NCI-H69 (cell line): ENCODE measurements at regions not wholly inside any gene's neighbourhood (a gene's known extent, or its start where the extent isn't known, plus 50 kb on each side); places are given as distances from the start of the nearest gene placed in this dataset.

Experiments used
- DNase-seq: peaks from one replicate; lab custom pipeline; 2025; lab: John Stamatoyannopoulos, UW

DNA sequence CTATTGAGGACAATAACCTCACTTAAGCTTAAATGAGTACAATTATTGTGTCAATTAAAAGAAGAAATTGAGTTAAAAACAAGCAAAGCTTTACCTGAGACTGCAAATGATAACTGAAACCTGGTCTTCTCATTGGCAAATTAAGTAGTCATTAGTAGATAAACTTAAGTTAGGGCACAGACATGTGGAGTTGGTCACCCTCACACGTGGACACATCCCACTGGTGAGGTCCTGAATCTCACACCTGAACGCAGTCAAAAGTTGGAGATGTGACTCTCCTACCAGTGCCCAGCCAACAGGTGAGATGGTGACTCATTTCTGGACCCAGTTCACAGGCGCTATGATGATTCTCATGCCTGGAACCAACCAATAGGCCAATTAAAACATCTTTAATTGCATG is 311.6 kb downstream of the FOXL1 start:
- DNase-seq, result no peak

DNA sequence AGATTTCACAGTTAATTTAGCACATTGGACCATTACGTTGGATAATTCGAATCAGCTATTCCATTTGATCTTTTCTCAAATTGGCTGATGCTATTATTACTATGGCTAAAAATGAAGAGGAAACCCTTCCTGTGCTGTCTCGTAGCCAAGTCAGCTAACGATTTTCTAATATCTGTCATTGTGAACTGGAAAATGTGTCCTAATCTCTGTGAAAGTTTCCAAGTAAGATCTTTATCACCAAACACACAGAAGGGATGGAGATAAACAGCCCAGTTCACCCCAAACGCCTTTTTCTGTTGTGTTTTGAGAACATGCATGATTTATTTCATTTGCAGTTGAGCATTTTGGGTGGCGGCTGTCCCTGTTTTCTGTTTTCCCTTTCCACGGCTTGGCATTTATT is 312.8 kb downstream of the FOXL1 start:
- DNase-seq, result no peak

DNA sequence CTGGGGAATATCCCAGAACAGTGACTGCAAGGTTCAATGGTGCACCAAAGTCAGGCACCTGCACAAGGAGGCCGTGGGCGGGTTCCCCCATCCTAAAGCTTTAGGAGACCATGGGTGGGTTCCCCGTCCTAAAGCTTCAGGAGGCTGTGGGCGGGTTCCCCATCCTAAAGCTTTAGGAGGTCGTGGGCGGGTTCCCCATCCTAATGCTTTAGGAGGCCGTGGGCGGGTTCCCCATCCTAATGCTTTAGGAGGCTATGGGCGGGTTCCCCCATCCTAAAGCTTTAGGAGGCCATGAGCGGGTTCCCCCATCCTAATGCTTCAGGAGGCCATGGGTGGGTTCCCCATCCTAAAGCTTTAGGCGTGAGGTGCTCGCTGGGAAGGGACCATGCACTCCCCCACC is 313.3 kb downstream of the FOXL1 start:
- DNase-seq, result no peak

DNA sequence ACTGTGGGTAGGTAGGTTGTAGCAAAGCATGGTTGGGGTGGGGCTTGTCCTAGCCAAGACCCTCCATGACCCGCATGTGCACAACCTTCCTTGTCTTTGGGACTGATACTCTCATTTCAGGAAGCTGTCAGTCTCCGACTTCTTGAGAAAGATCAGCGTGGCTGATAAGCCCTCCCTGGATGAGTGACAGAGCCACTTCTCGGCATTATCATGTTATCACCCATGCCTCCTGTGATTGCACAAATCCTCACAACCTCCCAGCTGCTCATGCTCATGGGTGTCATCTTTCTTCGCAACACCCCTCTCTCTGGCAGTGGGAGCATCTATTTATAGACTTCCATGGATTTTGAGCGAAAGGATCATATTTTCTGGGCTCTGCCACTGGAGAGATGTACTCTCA is 314.2 kb downstream of the FOXL1 start:
- DNase-seq, result no peak

DNA sequence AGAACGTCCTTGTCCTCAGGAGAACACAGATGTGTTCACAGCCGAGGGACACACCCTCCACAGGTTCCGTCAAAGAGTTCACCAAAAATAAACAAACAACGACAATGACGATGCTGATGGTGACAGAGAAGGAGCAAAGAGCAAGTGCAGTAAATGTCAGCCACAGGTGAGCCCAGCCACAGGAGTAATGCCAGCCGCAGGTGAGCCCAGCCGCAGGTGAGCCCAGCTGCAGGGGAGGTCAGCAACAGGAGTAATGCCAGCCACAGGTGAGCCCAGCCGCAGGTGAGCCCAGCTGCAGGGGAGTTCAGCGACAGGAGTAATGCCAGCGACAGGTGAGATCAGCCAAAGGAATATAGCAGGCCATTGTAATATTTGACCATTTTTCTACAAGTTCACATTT is 315.2 kb downstream of the FOXL1 start:
- no peak for DNase-seq

DNA sequence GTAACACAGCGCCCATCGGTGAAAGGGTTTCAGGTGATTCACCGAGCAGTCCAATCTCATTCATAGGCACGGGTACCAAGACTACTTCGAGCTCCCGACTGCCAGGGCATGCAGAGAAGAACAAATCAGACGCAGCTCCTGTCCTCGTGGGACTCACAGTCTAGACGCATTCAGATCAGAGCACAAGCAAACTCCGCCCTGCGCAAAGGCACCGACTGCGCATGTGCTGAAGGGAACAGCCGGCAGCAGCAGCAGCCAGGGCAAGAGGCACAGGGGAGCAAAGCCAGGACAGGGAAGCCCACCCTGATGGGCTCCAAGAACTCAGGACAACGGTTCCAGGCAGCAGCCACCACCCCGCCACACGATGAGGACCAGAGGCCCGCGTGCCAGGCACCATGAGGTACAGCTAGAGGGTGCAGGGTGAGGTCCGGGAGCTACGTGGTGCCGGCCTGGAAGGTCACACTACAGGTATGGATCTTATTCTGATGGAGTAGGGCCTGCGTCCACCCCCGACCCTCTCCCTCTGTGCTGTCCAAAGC is 315.7 kb downstream of the FOXL1 start:
- DNase-seq, result no peak

DNA sequence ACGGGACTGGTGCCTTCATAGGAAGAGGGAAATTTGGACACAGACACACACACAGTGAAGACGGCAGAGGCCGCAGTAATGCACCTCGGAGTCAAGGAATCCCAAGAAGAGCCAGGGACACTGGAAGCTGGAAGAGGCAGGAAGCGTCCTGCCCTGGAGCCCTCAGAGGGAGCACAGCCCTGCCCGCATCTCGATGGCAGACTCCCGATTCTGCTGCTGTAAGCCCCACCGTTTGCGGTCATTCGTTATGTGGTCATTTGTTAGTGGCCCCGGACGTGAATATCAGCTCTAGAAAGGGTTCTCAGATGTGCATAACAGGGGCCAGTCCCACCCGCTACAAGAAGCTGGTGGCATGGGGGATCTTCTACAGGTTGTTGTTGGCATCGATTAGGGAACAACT is 316.6 kb downstream of the FOXL1 start:
- DNase-seq, result no peak

DNA sequence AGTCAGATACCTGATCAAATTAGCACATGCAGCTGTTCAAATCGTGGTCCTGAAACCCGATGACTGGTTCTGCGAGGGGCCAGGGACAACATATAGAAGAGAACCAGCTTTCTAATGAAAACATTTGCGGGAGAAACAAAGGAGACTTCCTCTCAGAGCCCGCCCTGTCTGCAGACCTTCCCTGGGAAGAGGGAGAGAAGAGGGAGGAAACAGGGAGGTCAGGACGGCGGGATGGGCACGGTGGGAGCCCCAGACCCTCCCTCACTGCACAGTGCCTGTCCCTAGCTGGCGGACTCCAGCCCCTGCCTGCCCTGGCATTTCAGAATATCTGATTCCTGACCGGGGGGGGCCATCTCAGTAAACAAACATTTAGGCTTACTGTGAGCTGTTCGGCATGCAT is 317.3 kb downstream of the FOXL1 start:
- no peak for DNase-seq

DNA sequence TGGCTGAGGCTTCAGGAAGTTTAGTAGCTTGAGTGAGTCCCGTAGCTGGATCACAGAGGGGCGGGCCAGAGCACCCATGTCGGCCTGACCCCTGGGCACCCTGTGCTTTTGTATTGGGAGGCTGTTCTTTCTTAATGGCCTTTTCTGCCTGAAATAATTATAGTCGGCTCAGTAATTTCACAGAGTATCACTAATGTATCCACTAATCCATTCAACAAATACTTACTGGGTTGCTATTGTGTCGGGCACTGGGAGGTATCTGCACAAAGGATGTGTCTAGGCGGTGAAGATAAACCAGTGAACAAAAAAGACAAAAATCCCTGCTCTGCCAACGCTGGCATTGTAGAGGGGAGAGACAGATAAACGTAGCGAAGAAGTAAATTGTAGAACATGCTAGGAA is 318.6 kb downstream of the FOXL1 start:
- DNase-seq, result no peak

DNA sequence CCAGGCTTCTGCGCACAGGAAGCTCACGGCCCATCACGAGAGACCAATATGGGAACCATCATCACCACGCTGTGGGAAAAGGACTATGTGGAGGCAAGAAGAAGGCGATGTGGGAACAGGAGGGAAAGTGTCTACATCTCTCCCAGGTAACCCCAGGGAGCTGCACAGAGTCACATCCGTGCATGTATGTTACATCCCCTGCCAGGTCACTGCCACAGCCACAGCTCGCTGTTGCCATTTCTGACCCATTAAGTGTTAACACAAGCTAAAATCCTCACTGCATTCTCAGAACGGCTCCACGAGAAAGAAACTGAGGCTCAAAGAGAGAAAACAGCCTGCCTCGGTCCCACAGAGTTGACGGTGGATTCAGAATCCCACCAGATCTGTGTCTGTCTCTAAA is 319.1 kb downstream of the FOXL1 start:
- no peak for DNase-seq

DNA sequence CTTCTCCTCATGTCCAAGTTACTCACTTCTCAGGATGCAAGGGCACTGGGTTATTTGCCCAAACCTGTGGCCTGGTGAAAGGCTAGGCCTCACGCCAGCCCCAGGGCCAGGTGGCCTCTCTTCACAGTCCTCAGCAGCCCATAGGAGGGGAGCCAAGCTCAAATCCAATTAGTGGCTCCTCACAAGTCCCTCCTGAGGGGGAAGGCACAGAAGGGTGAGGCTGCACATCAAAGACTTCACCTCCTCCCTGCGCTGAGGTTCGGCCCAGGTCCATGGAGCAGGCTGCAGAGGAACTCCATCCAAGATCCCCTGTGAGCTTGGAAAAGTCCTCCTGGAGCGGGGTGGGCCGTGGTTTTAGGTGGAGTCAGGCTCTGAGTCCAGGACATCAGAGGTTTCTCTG is 320.0 kb downstream of the FOXL1 start:
- DNase-seq, result no peak

DNA sequence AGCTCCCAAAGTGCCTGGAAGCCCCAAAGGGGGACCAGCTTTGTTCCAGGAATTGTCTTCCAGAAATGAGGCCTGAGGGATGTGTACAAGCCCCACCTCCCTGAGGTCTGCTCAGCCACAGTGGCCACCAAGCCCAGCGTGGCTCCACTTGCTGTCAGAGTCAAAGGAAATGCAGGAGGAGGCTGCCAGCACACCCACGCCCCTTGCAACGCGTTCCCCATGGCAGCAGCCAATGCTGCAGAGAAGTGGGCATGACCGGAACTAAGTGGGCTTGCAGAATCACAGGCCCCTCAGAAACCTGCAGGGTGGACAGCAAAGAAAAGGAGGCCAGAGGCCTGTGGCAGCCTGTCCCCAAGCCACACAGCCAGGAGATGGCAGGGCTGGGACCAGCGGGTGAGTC is 320.8 kb downstream of the FOXL1 start:
- no peak for DNase-seq

DNA sequence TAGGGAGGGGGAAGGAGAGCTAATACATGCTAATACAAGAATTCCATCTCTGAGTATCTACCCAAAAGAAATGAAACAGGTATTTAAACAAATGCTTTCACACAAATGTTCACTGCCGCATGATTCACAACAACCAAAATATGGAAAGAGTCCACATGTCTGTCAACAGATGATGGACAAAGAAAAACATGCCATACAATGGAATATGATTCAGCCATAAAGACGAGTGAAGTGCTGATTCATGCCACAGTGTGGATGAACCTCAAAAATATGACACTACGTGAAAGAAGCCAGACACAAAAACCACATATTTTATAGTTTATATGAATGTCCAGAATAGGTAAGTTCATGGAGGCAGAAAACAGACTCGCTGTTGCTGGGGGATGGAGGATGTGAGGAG is 321.4 kb downstream of the FOXL1 start:
- no peak for DNase-seq

DNA sequence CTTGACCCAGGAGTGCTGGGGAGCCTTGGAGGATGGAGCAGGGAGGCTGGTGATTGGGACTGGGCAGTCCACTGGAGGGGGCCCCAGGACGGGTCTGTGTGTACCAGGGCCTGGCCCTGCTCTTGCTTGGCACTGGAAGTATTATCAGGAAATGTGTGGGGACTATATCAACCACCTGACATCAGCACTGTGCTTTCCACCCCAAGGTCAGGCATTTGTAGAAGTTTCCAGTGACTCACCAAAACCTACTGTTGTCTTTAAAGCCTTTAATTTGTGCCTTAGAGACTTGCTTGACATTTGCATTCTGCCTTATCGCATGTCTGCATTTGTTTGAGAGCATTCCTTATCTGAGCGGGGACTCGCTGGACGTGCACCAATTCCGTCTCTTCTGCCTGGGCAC is 323.1 kb downstream of the FOXL1 start:
- DNase-seq, result no peak

DNA sequence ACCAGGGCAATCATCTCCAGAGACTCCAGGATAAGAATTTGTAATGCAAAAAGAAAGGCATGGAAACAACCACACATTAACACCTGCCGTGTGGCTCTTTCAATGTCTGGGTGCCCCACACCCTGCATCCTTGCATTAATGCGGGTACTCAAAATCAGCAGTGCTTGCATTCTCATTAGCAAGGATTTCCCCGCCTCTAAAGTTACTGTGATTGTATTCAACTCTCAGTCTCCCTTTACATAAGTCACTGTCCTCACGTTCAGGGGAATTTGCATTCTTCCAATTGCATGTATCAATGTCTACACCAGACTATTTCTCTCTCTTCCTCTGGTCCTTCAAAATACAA is 324.3 kb downstream of the FOXL1 start:
- no peak for DNase-seq

DNA sequence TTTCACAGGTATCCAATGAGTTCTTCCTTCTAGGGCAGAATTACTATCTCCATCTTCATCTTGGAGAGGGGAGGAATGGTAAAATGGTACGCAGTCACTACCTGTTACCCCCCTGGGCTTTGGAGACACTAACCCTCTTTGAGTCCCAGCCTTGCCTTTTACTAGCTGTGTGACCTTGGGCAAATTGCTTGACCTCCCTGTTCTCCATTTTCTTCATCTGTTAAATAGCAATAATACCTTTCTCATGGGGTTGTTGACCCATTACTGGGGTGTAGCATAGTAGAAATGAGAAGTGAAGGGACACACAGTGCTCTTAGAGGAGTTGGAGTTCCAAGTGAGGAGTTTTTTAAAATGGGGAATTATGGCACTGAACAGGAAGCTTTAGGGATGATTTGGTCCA is 324.7 kb downstream of the FOXL1 start:
- DNase-seq, result no peak

DNA sequence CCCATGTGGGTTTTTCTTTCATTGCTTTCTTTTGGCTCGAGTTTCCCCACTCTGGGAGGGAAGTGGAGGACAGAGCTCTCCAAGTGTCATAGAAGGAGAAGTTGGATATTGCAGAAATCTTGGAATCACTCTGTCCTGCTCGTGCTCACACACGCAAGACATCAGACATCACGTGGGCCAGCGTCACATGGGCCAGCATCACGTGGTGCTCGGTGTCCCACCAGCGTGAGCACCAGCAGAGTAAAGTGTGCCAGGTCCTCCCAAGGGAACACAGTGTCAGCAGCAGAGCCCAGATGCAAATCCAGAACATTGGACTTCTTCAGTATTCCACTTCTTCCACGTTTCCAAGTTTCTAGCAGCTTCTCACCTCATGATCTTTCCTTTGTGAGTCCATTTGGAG is 327.0 kb downstream of the FOXL1 start:
- DNase-seq, result no peak

DNA sequence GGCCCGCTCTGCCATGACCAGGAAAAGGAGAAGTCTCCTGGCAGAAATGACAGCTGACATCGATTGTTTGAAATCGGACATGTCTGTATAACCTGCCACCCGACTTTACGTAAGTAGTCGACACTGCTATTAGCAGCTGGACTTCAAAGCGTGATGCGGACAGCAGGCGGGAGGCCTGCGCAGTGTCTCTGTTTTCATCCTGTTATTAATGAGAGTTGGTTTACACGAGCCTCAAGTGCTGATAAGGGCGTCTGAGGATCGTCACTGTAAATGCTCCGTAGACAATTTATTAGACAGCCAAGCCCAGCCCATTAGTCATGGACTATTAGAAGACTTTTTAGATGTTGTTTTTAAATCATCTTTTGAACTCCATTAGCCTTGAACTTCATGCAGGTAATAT is 328.3 kb downstream of the FOXL1 start:
- no peak for DNase-seq

DNA sequence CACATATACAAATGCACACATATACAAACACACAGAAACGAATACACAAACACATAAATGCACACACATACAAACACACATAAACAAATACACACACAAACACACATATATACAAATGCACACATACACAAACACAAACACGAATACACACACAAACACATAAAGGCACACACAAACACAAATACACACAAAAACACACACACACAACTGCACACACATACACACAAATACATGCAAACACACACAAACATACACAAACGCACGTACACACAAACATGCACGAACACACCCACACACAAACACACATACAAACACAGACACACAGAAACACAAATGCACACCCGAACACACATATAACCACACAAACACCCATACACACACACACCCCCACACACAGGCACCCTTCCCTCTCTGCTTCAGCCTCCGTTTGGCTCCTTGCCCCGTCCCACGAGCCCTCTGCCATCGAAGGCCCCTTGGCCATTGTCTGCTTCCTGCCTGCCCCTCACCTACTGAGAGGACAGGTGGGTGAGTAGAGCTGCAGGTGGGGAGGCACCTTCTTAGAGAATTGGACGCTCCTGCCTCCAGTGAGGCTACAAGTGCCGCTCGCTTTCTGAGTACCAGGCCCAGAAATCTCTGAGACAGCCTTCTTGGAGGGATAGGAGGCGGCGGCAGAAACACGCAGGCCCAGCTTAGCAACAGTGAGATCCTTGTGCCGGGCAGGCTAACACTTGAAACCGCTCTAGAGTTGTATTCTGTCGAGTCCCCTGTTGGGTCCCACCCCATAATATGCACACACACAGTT is 331.2 kb downstream of the FOXL1 start:
- DNase-seq, result no peak

DNA sequence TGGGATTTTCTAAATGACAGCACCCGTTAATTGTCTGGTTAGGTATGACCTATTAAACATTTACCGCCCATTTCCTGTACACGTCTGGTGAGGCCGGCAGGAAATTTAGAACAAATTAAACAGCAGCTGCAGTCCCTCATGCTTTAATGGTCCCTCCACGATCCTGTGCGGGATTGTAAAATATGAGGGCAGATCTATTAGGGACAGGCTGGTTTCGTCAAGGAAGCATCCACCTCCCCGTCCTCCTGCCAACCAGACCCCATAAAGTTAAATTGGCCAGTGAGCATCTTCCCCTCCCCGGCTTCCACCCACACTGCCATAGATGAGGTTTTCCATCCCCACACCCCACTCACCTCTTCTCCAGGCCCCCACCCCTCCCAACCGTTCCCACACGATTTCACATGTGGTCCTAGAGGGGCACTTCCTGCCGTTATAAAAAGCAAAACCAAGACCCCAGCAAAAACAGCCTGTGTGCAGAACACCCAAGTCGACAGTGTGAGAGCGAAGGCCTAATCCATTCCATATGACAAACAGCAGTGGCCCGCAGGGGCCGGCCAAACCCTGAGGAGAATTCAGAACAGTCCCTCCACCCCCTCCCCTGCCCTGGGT is 331.9 kb downstream of the FOXL1 start:
- DNase-seq, result no peak

DNA sequence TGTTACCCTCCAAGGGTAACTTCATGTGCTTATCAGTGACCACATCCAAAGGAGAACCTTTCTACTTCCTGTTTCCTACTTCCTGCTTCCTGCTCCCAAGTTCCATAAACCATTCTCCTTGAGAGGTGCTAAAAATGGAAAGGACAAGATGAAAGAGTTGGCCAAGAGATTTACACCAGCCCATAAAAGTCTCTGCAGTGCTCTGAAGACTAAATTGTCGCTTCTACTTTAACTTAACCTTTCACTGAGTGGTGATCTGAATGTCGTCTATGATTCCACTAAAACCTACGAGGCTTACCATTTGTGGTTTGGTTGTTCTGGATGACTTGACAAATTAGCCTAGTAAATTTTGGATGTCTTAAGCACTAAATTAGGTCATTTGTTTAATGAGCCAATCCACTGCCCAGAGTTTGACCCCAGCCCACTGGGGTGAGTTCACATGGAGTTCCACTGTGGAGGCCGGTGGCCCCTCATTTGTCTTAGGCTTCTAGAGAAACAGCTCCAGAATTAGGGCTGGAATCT is 333.1 kb downstream of the FOXL1 start:
- DNase-seq, result no peak

DNA sequence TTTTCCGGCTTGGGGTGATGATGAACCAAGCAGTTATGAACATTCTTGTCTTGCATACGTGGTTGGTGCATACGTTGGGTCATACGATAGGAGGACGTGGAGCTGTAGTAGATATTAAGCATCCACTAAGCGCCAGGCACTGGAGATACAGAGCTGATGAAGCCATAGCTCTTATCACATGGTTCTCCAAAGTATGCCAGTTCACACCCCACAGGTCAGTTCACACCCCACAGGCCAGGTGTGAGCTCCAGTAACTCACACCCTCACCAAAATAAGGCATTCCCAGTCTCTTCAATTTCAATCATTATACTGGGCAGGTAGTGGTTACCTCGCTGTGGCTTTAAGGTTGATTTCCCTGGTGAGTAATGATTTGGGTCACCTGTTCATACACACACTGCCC is 335.5 kb downstream of the FOXL1 start:
- DNase-seq, result no peak

DNA sequence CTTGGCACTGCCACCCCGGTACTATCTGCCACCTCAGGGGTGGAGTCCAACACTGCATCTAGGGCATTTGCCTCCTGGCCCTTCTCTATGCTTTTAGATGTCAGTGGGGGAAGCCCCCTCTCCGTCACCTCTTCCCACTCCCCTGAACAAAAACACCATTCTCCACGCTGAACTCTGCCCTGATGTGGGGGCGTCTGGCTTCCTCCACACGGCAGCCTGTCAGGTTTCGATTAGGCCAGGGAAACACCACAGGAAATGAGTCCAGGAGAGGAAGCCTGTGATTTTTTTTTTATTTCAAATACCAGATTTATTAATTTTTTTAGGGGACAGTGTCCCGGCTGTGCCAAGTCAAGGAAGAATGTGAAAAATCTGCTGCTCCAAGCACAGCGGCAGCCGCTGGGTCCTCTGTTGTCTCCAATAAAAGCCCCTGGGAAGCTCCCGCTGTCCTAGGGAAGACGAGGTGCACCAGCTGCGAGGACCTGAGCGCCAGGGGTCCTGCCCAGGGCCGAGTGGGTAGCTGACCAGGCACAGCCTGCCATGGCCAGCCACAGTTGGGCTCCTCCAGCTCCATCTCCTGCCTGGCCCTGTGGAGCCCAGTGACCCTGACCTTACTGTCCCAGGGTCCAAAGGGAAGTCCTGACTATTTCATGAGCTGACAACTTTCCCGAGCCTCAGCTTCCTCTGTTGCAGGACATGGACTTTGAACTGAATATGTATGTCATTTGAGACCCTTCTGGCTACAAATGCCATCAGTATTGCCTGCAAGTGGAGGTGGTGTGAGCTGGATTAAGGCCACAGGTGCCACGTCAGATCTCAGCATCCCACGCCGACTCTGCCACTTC is 336.7 kb downstream of the FOXL1 start:
- no peak for DNase-seq
